ENCODE measurements at regions not wholly inside any gene's neighbourhood (a gene's known extent, or its start where the extent isn't known, plus 50 kb on each side); places are given as distances from the start of the nearest gene placed in this dataset.

GRCh38 chr2:15783489-15783888 lies 156.9 kb upstream of the MYCN start:
- Histone ChIP-seq H3K4me3 (ENCODE audit: low read length) (no peak overlapping the region), H3F3A (ENCODE audit: insufficient read depth, low read length) (no peaks in the 10 kb centered on the region), H3K79me2 (ENCODE audit: low read length) (no peaks in the 10 kb centered on the region), H3K4me2 (ENCODE audit: low read depth, low read length) (no peak overlapping the region), H3K9ac (ENCODE audit: low read length) (no peak overlapping the region), H3K4me1 (ENCODE audit: low read length) (no peaks in the 10 kb centered on the region), H3K9me3 (replicated peaks; ENCODE audit: insufficient read depth, low read length) (no peaks in the 10 kb centered on the region), H3K9me2 (replicated peaks; ENCODE audit: insufficient read depth, low read length) (no peaks in the 10 kb centered on the region), H4K20me1 (ENCODE audit: insufficient read depth, low read length) (no peaks in the 10 kb centered on the region), H3K27ac (ENCODE audit: low read length) (no peak overlapping the region), H3K27me3 (replicated peaks; ENCODE audit: insufficient read depth, low read length) (no peaks in the 10 kb centered on the region), H3K36me3 (replicated peaks; ENCODE audit: insufficient read depth, low read length) (no peaks in the 10 kb centered on the region), H2AFZ (ENCODE audit: low read length) (no peak overlapping the region)
- TF ChIP-seq CTCF (IDR thresholded peaks at IDR 0.05; ENCODE audit: low read length): no peak
- no peak for TF ChIP-seq EZH2 (optimal IDR thresholded peaks at IDR 0.05; ENCODE audit: low read depth, low read length)
- no peak for TF ChIP-seq EZH2phosphoT487 (IDR thresholded peaks at IDR 0.05; ENCODE audit: low read length)
- no peak for DNase-seq

GRCh38 chr2:15784106-15784885 lies 156.1 kb upstream of the MYCN start:
- TF ChIP-seq EZH2phosphoT487 (IDR thresholded peaks at IDR 0.05; ENCODE audit: low read length): no peak
- TF ChIP-seq EZH2 (optimal IDR thresholded peaks at IDR 0.05; ENCODE audit: low read depth, low read length): no peak
- TF ChIP-seq CTCF (IDR thresholded peaks at IDR 0.05; ENCODE audit: low read length): no peak
- Histone ChIP-seq H3F3A (ENCODE audit: insufficient read depth, low read length) (no peaks in the 10 kb centered on the region), H3K79me2 (ENCODE audit: low read length) (no peaks in the 10 kb centered on the region), H3K9me3 (replicated peaks; ENCODE audit: insufficient read depth, low read length) (no peaks in the 10 kb centered on the region), H3K4me2 (ENCODE audit: low read depth, low read length) (no peak overlapping the region), H2AFZ (ENCODE audit: low read length) (no peak overlapping the region), H3K27me3 (replicated peaks; ENCODE audit: insufficient read depth, low read length) (no peaks in the 10 kb centered on the region), H3K27ac (ENCODE audit: low read length) (no peak overlapping the region), H3K9ac (ENCODE audit: low read length) (no peak overlapping the region), H3K36me3 (replicated peaks; ENCODE audit: insufficient read depth, low read length) (no peaks in the 10 kb centered on the region), H4K20me1 (ENCODE audit: insufficient read depth, low read length) (no peaks in the 10 kb centered on the region), H3K4me3 (ENCODE audit: low read length) (no peak overlapping the region), H3K9me2 (replicated peaks; ENCODE audit: insufficient read depth, low read length) (no peaks in the 10 kb centered on the region), H3K4me1 (ENCODE audit: low read length) (no peaks in the 10 kb centered on the region)
- no peak for DNase-seq

- Histone ChIP-seq H3K4me2 (ENCODE audit: low read depth, low read length) (no peak overlapping the region), H3K27me3 (replicated peaks; ENCODE audit: insufficient read depth, low read length) (no peaks in the 10 kb centered on the region)
- TF ChIP-seq EZH2 (optimal IDR thresholded peaks at IDR 0.05; ENCODE audit: low read depth, low read length): no peak
- no peak for TF ChIP-seq EZH2phosphoT487 (IDR thresholded peaks at IDR 0.05; ENCODE audit: low read length)
- TF ChIP-seq CTCF (IDR thresholded peaks at IDR 0.05; ENCODE audit: low read length): no peak
Observed at GRCh38 chr2:15784886-15785801, 155.2 kb upstream of the MYCN start.

More at GRCh38 chr2:15784886-15785801, 155.2 kb upstream of the MYCN start:
- H3K79me2 ChIP-seq (ENCODE audit: low read length): no peaks in the 10 kb centered on the region
- DNase-seq: no peak
- no peak overlapping the region for H3K9ac ChIP-seq (ENCODE audit: low read length)
- no peak overlapping the region for H3K27ac ChIP-seq (ENCODE audit: low read length)
- H3K36me3 ChIP-seq (replicated peaks; ENCODE audit: insufficient read depth, low read length): no peaks in the 10 kb centered on the region
- no peaks in the 10 kb centered on the region for H3K9me3 ChIP-seq (replicated peaks; ENCODE audit: insufficient read depth, low read length)
- no peaks in the 10 kb centered on the region for H3K9me2 ChIP-seq (replicated peaks; ENCODE audit: insufficient read depth, low read length)
- H3F3A ChIP-seq (ENCODE audit: insufficient read depth, low read length): no peaks in the 10 kb centered on the region
- no peaks in the 10 kb centered on the region for H3K4me1 ChIP-seq (ENCODE audit: low read length)
- no peaks in the 10 kb centered on the region for H4K20me1 ChIP-seq (ENCODE audit: insufficient read depth, low read length)
- no peak overlapping the region for H3K4me3 ChIP-seq (ENCODE audit: low read length)
- H2AFZ ChIP-seq (ENCODE audit: low read length): no peak overlapping the region
